ENCODE measurements at regions not wholly inside any gene's neighbourhood (a gene's known extent, or its start where the extent isn't known, plus 50 kb on each side); places are given as distances from the start of the nearest gene placed in this dataset.

DNA sequence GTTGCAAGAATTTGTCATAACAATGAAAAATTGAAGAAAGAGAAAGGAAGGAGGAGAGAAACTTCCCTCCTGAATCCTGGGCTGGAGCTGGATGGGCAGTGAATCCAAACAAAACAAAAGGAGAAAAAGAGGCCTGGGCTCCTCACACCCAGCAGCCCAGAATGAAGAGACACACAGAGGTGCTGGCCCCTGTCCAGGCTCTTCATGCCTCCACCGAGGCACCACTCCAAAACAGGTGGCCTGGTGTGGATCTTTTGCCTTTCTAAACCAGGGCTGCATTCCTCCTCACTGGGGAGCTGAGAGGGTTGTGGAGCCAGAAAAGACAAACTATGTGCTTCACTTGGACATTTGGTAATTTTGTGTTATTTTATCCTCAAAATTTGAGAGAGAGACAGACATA, 76.0 kb downstream of the FAM124B start:
- DNase-seq: peak; percentile 36

DNA sequence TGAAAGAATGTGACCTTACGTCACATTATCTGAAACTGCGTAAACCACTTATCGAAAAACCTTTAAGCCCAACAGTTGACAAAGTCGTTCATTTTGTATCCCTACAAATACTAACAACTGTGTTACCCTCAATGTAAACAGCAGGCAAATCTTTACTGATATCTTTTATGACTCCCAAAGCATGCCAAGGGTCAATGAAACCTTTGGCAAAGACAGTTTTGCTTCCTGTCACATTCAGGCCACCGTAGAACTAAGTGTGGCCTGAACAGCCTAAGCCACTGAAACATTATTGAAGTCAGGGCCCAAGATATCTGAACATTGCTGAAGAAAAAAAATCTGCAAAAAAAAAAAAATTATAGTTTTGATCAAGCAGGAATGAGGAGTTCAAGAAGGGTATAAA, 77.3 kb downstream of the FAM124B start:
- no peak for DNase-seq

DNA sequence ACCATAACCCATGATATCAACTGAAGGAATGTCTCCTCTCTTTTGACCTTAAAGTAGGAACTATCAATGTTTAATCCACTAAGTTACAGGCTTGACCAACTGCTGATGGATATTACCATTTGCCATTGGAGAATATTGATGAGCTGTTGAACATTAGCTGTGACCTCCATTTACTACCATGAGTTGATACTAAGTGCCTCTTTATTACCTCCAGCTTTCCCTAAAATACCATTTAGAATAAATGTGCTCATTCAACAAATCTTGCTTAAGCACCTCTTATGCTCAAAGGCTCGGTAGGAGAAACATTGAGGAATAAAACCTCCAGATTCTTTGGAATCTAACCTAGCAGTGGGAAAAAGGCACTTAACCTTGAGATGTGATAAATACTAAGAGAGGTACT, 81.2 kb downstream of the FAM124B start:
- DNase-seq: no peak

DNA sequence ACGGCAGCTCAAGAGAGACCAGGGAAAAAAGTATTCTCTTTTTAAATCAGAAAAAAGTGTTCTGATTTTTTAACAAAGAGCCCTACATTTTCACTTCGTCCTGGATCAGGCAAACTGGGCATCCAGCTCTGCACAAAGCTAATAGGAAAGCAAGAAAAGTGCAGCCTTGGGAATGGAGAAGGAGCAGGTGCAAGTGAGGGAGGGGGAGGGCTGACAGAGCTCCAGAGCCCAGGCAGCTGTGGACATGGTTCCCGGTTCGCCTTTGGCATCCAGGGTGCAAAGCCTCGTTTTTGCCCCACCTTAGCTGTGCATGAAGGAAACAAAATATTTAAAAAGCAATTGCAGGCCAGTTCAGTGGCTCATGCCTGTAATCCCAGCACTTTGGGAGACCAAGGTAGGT, 82.2 kb downstream of the FAM124B start:
- peak; percentile 81 for DNase-seq

DNA sequence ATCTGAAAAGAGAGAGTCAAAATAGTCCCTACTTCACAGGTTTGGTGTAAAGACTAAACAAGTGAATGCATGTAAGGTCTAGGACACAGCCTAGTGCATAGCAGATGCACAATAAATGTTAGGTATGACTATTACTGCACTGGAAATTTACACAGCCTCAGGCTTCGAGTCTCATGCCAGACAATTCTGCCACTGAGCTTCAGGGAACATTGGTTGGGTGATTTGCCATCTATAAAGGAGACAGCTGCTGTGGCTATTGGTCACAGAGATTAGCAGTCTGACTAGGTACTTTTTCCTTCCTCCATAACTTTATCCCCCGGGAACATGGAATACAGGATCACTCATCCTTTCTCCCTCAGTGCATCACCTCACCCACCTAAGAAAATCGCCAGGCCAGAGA, 89.2 kb downstream of the FAM124B start:
- DNase-seq: peak; percentile 13

DNA sequence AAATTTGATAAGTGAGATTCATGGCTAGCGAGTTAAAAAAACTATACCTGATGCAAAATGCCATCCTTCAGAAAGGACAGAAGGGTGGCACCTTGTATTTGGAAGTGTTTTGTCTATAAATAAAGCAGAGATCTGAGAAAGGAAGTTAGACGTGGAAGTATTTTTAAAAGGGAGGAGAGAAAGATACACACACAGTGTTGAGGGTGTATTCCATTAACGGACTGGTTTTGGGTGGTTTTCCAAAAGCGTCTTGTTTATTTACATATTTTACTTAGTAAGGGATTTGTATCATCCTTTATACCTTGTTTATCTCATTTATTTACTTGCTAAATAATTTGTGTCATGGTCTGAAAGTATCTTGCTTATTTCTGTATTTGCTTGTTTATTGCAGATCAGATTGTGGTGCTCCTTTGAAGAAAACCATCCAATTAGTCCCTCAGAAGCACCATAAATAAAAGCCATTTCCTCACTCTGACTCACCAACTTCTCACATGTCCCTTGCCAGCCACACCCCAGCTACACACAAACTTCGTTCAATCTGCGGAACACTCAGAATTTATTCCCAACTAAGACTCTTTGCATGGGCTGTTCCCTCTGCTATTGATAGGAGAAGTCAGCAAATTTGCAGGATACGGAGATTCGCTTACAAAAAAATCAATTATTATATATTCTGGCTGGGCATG, 90.8 kb downstream of the FAM124B start:
- DNase-seq: no peak

DNA sequence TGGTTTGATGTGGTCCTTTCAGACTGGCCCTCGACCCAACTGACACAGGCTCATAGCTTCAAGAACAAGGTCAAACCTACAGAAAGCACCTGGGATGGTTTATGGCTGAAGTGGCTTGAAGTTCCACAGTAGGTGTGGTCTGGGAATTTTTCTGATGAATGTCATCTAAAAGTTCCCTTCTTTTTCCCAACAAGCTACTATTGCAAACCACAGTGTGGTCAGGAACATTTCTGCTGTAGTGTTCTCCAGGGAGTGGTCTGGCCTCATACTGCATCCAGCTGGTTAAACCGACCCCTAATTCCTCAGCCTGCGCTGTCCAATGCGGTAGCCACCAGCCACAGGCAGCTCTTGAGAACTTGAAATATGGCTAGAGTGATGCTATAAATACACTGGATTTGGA, 92.7 kb downstream of the FAM124B start:
- DNase-seq: no peak

DNA sequence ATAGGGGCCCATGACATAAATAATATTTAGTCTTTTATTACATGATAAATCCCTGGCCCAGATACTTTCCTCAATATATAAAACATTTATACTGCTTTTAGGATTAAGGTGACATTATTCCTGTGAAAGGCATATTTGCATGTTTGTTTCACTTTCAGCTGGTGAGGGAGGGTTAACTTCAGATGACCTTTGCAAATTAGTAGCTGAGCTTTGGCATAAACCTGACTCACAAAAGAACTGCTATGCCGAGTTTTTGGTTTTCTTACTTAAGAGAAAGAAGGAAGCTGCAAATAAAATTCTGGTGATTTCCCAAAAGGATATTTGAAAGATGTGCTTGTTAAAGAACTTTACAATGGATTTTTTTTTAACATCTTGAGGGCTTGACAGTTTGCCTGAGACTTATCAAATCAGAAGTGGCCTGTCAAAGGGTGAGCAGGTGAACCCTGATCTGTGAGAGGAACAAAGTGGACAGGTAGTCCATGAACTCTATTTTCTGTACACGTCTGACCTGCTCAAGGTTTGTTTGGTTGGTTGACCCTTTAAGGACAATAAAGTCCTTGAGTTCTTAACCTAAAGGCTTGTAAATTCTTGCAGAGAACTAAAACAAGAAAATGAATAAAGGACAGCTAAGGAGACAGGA, 93.5 kb downstream of the FAM124B start:
- DNase-seq: no peak

DNA sequence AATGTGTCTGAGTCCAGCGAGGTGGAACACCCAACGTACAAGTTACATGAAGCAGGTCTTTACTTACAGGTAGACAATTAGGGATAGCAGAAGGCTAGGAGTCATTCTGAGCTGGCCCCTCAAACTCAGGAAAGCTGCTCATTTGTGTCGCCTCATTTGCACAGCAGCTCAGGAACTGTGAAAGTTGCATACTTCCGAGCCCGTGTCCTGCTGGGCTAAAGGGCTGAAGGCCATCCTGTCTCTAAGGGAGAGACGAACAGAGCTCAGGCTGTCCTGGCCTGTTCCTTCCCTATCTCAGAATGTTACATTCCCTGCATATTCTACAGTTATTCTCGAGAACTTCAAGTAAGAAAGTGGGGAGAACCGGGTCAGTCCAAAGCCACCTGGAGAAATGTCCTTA, 99.0 kb downstream of the FAM124B start:
- no peak for DNase-seq

DNA sequence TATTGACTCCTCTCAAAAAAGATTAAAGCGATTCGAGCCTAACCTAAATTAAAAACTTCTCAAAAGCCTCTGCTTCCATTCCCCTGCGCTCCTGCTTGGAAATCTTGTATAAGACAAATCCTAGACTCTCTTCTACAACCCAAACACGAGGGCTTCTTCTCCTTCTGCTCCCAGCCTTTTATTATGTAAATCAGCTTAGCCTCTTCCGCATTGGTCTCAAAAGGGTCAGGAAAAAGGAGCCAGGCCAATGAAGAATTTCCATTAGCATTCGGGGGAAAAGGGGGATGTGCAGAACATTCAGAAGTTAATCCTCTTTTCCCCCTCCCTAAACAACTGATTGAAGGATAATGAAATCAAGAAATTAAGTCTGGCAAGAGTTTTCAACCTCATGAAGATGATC, 107.9 kb downstream of the FAM124B start:
- DNase-seq: no peak

DNA sequence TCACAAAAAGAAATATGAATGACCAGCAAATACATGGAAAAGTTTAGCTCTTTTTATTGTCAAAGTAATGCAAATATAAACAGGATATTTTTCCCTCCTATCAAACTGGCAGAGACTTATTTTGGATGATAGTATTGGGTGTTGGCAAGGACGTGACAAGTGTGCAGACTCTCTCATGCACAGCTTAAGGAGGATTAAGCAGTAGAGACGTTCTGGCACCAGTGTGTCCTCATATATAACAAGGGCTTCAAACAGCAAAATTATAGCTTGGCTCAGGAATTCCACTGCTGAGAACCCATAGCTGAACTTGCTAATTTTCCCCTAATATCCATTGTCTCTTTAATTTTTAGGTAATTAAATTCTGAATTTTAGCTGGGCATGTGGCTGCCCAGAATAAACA, 114.4 kb downstream of the FAM124B start:
- DNase-seq: peak; percentile 82

DNA sequence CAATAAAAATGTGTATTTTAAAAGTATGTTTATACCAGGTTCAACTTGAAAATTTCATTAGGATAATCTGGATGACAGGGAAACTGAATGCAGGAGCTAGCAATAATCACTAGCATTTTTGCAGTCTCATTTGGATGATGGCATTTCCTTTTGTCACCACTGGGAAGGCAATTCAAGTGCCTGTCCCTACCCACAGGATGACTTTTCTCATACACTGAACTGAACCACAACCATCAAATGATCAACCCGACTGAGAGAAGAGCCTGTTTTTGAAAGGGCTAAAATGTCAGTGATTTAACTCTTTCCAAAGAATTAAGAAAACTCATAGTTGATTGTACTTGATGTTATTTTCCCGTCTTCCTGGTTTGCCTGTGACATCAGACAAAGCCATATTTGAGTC, 115.0 kb downstream of the FAM124B start:
- no peak for DNase-seq

DNA sequence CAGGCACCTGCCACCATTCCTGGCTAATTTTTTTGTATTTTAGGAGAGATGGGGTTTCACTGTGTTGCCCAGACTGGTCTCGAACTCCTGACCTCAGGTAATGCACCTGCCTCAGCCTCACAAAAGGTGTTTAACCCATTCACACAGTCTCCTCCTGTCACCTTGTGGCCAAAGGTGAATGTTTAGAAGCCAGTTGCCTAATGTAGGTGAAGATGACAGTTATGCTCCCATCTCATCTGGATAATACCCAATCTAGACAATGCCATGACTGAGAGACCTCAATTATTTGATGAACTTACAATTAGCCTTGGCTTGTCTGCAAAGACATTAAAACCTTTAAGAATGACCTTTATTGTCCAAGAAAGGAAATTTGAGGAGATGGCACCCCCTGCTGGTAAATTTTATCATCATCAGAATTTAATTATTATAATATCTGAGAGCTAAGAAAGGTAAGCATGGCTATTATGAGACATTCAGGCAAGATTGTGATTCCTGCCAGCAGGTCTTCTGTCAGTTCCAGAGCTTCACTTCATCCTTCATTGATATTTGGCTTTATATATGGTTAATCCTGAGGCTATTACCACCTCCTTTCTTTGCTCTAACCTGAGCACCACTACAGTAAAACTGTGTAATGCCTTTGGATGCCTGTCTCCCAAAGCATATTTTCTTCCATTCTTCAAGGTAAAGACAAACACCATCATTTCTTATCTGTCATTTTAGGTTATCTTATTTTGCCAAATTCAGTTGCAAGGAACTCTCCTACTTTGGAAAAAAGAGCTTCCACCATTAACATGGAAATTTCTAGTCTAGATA, 117.6 kb downstream of the FAM124B start:
- peak; percentile 75 for DNase-seq

DNA sequence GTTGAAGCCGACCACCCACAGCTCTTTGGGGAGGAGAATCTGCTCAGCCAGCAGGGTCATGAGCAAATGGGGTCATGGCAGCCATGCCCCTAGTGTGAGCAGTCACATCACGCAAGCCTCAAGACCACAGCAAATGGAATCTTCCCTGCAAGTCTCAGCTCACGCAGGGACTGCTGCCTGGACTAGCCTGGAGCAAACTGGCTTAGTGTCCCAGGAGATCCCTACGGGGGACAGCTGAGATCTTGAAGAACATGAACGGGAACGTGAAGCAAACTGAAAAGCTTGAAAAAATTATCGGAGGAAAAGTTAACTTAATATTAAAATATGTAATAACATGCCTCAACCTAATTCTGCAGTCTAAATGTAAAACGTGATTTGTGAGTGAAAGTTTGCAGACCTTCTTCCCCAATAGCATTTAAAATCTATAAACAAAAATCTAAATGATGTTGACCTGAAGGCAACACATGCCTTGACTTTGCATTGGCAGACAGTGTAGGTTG, 118.4 kb downstream of the FAM124B start:
- DNase-seq: no peak

DNA sequence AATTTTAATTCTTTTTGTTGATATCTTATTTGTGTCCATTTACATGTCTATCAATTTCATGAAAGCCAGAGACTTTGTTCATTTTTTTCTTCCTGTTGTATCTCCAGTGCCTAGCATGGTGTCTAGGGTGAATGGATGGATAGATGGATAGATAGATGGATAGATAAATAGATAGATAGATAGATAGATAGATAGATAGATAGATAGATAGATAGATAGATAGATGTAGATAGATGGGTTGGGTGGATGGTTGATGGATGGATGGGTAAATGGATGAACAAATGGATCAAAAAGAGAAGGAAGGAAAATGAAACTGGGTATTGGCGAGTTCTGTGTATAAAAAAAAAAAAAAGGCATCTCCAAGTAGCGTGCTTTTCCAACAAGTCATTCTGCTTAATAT, 120.5 kb downstream of the FAM124B start:
- no peak for DNase-seq

DNA sequence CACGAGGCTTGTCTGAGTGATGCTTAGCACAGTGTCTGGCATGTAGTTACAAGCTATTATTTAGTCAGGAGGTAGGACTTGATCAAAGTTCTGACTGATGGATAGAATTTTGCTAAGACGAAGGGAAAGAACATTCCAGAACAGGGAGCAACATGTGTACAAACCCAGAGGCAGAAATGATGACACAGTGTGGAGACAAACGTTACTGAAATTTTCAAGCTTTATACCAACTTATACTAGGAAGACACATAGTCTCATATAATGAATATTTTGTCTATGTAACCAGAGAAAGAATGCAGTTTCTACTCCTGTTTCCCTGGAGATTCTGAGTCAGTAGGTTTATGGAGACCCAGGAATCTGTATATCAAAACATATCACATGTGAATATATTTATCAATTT, 123.4 kb downstream of the FAM124B start:
- no peak for DNase-seq

DNA sequence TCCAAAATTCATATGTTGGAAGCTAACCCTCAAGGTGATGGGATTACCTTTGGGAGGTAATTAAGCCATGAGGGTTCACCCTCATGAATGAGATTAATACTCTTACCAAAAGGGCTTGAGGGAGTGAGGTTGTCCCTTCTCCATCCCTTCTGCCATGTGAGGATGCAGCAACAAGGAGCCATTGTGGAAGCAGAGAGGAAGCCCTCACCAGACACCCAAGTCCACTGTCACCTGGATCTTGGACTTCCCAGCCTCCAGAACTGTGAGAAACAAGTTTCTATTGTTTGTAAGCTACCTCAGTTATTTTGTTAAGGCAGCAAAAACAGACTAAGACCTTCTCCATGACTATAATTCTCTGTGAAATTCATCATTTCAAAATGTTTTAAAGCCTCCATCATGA, 125.7 kb downstream of the FAM124B start:
- no peak for DNase-seq

DNA sequence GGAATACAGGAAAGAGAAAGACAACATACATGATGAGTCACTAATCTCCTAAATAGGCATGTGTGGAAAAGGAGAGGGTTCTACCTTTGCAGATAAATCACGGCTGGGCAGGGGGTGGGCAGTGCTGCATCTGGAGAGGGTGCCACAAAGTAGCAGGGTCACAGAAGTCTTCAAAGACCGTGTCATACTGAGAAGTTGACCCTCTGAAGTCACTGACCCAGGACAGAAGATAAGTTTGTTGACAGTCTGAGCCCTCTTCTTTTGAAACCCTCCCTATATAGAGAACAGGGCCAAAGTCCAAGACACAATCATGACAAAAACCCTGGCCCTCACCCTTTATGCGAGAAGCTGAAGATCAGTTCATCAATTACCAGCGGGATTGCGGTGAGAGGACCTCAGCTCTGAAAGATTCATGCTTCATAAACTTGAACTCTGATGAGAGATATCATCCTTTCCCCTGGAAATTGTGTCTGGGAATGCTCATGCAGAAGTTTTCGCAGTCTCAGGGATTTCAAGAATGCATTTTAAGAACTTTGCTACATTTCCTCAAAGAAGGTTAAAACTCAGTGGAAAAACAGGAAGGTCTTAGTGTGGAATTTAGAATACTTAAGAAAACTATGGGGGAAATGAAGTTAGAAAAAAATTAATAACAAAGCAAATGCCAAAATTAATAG, 129.5 kb downstream of the FAM124B start:
- DNase-seq: no peak

DNA sequence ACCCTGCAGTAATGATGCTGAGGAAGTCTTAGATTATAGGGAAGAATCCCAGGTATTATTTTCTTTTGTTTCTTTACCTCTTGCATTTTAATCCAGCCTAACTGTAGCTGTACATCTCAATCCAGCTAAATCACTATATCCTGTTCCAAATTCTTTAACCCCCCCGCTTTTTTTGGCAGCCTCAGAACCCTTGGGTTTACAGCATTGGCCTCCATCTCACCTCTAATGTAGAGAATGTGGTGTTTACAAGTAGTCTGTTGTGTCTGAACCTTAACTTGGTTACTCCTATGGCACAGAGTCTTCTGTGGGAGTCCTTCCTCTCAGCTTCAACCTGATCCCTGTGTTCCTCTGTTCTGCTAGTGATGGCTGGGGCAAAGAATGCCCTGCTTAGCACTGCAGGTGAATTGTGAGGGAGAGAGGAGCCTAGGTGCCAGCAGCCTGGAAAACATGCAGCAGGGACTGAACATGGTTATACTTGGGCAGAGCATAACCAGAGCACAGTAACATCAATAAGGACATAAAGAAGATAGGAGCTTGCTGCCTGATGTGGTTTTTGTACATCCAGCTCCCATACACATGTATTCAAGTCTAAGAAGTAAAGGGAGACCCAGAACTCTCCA, 130.2 kb downstream of the FAM124B start:
- DNase-seq: peak; percentile 39

DNA sequence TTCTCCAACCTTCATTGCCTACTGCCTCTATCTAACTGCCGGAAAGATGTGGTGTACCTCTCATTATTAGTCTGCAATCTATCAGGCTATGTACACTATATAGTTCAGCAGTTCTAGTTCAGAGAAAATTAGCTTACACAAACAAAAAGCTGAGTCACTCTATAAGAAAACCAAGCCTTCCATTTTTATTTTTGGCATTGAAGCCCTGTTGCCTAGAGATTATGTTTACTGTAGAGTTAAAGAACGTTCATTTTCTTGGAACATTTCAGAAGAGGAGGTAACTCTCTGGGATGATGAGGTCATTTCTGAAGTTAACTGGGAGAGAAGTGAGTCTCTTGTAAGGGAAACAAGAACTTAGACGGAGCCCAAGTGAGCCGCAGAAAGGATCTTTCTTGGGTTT, 133.5 kb downstream of the FAM124B start:
- DNase-seq: peak; percentile 84

DNA sequence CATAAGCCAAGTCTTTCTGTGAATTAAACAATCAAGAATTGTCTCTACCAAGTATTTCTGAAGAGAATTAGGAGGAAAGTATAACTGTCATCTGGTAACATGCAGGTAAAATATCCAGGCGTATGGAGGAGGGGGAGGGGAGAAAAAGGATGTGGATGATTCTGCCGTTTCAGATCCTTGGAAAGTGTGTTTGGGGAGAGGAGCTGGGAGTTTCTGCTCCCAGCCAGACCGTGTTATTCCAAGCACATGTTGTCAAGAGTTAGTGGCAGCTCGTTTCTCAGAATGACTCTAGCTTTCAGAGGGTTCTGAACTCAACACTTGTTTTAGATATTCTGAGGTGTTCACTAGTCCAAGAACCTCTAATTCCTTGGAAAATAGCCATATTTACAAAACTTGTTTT, 137.6 kb downstream of the FAM124B start:
- DNase-seq: no peak

DNA sequence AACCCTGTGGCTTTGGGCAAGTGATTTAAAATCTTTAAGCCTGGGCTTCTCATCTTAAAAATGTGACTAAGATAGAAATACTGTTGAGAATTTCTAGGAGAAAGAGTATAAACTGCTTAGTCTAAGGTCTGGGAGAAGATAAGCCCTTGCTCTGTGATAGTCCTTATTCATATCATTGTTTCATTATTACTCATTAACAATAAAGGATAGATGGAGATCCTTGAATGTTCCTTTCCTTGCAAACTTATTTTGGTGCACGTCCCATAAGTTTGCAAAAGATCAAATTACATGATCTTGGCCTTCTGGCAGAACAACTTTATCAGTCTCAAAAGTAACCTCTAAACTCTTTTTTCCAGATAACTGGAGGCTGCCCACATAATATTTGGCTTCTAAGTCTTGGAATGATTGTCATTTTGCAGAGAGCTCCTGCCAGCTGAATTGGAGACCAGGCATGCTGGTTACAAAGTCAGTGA, 138.3 kb downstream of the FAM124B start:
- no peak for DNase-seq
